Activated CD4-positive, alpha-beta T cell treated with anti-CD3 and anti-CD28 coated beads, Interleukin-2, amount 10 ng/mL, durations not matched to agents 7 days and 5 days (primary cell): ENCODE measurements at regions not wholly inside any gene's neighbourhood (a gene's known extent, or its start where the extent isn't known, plus 50 kb on each side); places are given as distances from the start of the nearest gene placed in this dataset.
"Not testable (repeated sequence)": the region's sequence is repeated elsewhere in the genome, so short reads cannot be mapped to it uniquely, and the experiment has no call there.

Experiments used
- CTCF ChIA-PET: fragments of 350-600 bp; sonication (Branson Sonifier 250); formaldehyde crosslinking; loops from one replicate; lab custom pipeline; 2021; ENCODE audit warnings: antibody characterized with exemption; lab: Charles Lee
- POLR2A ChIA-PET: fragments of 350-600 bp; sonication (Branson Sonifier 250); formaldehyde crosslinking; loops from one replicate; lab custom pipeline; 2021; ENCODE audit warnings: antibody characterized with exemption; lab: Charles Lee
- DNase-seq: peaks from one replicate; pipeline ENCODE4 v3.0.0-alpha.2; 2020
- H3K27ac Mint-ChIP-seq: one replicate; pipeline ENCODE4 v1.8.0; 2021; ENCODE audit warnings: mild to moderate bottlenecking, moderate library complexity, mixed read lengths
- H3K27me3 Mint-ChIP-seq: one replicate; pipeline ENCODE4 v1.8.0; 2021; ENCODE audit warnings: mixed read lengths
- H3K36me3 Mint-ChIP-seq: one replicate; pipeline ENCODE4 v1.8.0; 2021; ENCODE audit warnings: low read depth, mixed read lengths
- H3K4me1 Mint-ChIP-seq: one replicate; pipeline ENCODE4 v1.8.0; 2021; ENCODE audit warnings: mixed read lengths
- H3K4me3 Mint-ChIP-seq: one replicate; pipeline ENCODE4 v1.8.0; 2021; ENCODE audit warnings: mild to moderate bottlenecking, moderate library complexity, mixed read lengths
- H3K9me3 Mint-ChIP-seq: one replicate; pipeline ENCODE4 v1.8.0; 2021; ENCODE audit warnings: mixed read lengths

DNA sequence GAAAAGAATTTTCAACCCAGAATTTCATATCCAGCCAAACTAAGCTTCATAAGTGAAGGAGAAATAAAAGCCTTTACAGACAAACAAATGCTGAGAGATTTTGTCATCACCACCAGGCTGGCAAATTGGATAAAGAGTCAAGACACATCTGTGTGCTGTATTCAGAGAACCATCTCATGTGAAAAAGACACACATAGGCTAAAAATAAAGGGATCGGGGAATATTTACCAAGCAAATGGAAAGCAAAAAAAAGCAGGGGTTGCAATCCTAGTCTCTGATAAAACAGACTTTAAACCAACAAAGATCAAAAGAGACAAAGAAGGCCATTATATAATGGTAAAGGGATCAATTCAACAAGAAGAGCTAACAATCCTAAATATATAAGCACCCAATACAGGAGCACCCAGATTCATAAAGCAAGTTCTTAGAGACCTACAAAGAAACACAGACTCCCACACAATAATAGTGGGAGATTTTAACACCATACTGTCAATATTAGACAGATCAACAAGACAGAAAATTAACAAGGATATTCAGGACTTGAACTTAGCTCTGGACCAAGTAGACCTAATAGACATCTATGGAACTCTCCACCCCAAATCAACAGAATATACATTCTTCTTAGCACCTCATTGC, 55.9 kb upstream of the ACSM6 start:
- H3K4me1 Mint-ChIP-seq, CTCF ChIA-PET, H3K27ac Mint-ChIP-seq, H3K4me3 Mint-ChIP-seq, DNase-seq, H3K36me3 Mint-ChIP-seq, POLR2A ChIA-PET, H3K9me3 Mint-ChIP-seq, H3K27me3 Mint-ChIP-seq: not testable (repeated sequence)

DNA sequence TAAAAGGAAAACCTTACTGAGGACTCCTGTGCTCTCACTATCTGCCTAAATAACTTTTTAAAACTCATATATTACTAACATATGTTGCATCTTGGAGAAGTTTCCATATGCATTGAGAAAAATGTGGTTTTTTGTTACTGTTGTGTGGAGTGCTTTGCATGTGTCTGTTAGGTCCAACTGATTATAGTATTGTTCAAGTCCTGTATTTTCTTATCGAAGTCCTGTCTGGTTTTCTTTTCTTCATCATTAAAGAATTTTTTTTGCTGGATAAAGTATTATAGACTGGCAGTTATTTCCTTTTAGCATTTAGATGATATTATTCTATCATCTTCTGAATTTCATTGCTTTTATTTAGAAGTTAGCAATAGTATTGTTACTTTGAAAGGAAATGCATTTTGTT, 59.5 kb upstream of the ACSM6 start:
- DNase-seq = no peak
- ChIA-PET CTCF (interaction anchor here (1.3 to 1.6 kb wide), 2 partner anchors 48 to 229 kb away, joined by 3 to 6 read pairs; no protein-coding TSS in a partner anchor), POLR2A (no interaction called here)
- Mint-ChIP-seq H3K9me3 (no peaks in the 10 kb centered on the region), H3K27me3 (no peaks in the 10 kb centered on the region), H3K36me3 (no peaks in the 10 kb centered on the region), H3K4me1 (no peaks in the 10 kb centered on the region), H3K27ac (no peak overlapping the region), H3K4me3 (no peak overlapping the region)

DNA sequence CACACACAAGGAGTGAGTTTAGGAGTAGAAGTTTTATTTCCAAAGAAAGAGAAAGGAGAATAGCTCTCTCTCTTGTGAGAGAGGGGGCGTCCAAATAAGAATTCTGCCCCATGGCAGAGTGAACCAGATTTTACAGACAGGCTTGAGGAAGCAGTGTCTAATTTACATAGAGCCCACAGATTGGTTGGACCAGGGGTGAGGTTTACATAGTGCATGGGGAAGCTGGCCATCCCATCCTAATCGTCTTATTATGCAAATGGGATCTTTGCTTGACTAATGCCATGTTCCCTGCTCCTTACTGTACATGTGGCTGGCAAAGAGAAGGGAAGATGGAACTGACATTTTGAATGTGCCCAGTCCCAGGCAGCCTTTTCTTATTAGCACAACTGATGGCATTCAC, 60.0 kb upstream of the ACSM6 start:
- POLR2A ChIA-PET = no interaction called here
- Mint-ChIP-seq H3K27ac (no peak overlapping the region), H3K27me3 (no peaks in the 10 kb centered on the region), H3K9me3 (no peaks in the 10 kb centered on the region), H3K4me3 (no peak overlapping the region), H3K36me3 (no peaks in the 10 kb centered on the region), H3K4me1 (no peaks in the 10 kb centered on the region)
- CTCF ChIA-PET = interaction anchor here (1.3 to 1.6 kb wide), 3 partner anchors 49 to 230 kb away, joined by 3 to 7 read pairs (median 6); no protein-coding TSS in a partner anchor
- DNase-seq = no peak

DNA sequence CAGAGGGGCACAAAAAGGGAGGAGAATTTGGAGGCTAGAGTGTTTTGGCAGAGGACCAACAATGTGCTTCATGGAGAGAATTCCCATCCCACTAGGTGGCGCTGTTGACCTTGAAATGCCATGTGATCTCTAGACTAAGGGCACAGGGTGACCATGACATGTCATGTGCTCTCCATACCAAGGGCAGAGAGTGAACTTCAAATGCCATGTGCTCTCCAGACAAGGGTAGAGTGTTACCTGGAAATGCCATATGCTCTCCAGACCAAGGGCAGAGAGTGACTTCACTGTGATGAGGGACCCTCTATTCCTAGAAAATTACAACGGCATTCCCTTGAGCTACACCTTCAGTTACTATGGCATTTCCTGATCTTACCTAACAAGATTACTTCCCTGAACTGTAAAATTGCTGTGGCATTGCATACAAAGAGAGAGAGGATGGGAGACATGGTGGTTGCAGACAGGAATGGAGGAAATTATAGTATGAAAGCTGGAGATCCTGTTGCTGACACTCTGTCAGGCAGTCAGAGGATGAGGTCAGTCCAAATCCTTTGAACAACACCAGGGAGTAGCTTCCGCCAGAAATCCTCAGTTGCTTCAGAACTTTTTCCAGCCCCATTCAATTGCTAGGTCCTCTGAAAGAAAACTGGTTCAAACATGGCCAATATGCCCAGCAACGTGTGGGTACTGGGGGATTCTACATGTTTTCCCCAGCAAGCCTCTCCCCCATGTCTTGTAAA, 60.9 kb upstream of the ACSM6 start:
- Mint-ChIP-seq H3K27me3 (no peaks in the 10 kb centered on the region), H3K27ac (no peak overlapping the region), H3K4me3 (no peak overlapping the region), H3K9me3 (no peaks in the 10 kb centered on the region), H3K36me3 (no peaks in the 10 kb centered on the region), H3K4me1 (no peaks in the 10 kb centered on the region)
- ChIA-PET CTCF (interaction anchor here (1.3 to 1.6 kb wide), 3 partner anchors 50 to 231 kb away, joined by 3 to 7 read pairs (median 6); no protein-coding TSS in a partner anchor), POLR2A (no interaction called here)
- peak; percentile 85 for DNase-seq

DNA sequence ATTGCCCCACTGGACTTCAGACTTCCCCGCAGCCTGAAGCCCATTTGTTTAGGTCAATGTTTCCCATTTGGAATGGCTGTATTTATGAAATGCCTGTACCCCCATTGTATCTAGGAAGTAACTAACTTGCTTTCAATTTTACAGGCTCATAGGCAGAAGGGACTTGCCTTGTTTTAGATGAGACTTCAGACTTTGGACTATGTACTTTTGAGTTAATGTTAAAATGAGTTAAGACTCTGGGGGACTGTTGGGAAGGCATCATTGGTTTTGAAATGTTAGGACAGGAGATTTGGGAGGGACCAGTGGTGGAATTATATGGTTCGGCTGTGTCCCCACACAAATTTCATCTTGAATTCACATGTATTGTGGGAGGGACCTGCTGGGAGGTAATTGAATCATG, 61.1 kb upstream of the CYP2C8 start:
- H3K4me3 Mint-ChIP-seq, DNase-seq, H3K9me3 Mint-ChIP-seq, H3K27ac Mint-ChIP-seq, H3K27me3 Mint-ChIP-seq, POLR2A ChIA-PET, CTCF ChIA-PET, H3K36me3 Mint-ChIP-seq, H3K4me1 Mint-ChIP-seq: not testable (repeated sequence)

DNA sequence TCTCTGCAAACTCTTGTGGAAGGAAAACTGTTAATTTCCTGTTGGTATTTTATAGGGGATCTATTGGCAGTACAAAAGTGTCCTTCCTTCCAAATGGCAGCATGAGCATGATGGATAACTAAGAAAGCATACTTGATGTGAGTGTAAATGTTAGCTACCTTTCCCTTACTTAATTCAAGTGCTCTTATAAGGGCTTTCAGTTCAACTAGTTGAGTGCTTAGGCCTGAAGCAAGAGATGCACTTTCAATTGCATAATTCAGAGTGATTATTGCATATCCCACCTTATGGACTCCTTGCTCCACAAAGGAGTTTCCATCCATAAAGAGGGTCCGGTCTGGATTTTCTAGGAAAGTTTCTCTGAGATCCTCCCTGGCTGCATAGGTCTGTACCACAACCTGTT, 56.3 kb upstream of the CYP2C8 start:
- Mint-ChIP-seq H3K27ac (no peak overlapping the region), H3K4me1 (no peaks in the 10 kb centered on the region)

DNA sequence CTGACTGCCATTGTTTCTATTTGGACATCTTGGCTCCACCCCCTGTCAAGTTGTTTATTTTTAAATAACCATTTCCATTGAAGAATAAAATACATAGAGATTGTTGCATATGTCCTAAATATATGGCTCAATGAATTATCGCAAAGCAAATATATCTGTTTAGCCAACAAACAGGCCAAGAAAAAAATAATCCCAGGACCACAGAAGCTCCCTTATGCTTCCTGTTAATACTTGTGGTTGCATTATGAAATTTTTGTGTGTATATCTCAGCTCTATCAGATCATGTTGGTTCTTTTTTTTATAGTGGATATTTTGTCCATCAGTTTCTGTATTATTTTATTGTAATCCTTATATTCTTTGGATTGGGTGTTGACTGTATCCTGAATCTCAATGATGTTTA, 53.4 kb upstream of the CYP2C8 start:
- CTCF ChIA-PET = interaction anchor here (0.9 kb wide), 1 partner anchor 226 kb away, joined by 4 read pairs; no protein-coding TSS in a partner anchor
- H3K27me3 Mint-ChIP-seq = peaks cover 5% of the 10 kb centered on the region
- H3K4me1 Mint-ChIP-seq = no peaks in the 10 kb centered on the region
- POLR2A ChIA-PET = no interaction called here
- H3K27ac Mint-ChIP-seq = no peak overlapping the region
- H3K9me3 Mint-ChIP-seq = no peaks in the 10 kb centered on the region
- H3K36me3 Mint-ChIP-seq = no peaks in the 10 kb centered on the region
- H3K4me3 Mint-ChIP-seq = no peak overlapping the region
- no peak for DNase-seq

More for the DNA sequence above, 56.3 kb upstream of the CYP2C8 start:
- CTCF ChIA-PET = no interaction called here
- H3K4me3 Mint-ChIP-seq = no peak overlapping the region
- H3K9me3 Mint-ChIP-seq = no peaks in the 10 kb centered on the region
- peaks cover 4% of the 10 kb centered on the region for H3K27me3 Mint-ChIP-seq
- DNase-seq = no peak
- H3K36me3 Mint-ChIP-seq = no peaks in the 10 kb centered on the region
- POLR2A ChIA-PET = no interaction called here

DNA sequence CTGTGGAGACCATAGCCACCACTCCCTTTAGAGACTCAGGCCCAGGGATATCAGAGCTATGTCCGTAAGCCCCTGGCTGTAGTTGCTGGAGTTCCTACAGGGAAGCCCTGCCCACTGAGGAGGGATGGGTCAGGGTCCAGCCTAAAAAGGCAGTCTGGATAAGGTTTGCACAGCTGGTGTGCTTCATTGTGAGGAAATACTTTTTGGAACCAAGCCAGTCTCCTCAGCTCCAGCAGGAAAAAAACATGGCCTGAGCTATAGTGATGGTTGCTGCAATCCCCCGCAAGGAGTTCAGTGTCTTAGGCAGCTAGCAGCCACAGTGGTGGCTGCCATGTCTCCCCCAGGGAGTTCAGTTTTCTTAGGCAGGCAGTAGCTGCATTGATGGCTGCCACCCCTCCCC, 52.6 kb upstream of the CYP2C8 start:
- peaks cover 5% of the 10 kb centered on the region for H3K27me3 Mint-ChIP-seq
- no peak overlapping the region for H3K27ac Mint-ChIP-seq
- H3K4me3 Mint-ChIP-seq = no peak overlapping the region
- POLR2A ChIA-PET = no interaction called here
- no peaks in the 10 kb centered on the region for H3K9me3 Mint-ChIP-seq
- no peaks in the 10 kb centered on the region for H3K36me3 Mint-ChIP-seq
- CTCF ChIA-PET = interaction anchor here (0.9 kb wide), 1 partner anchor 227 kb away, joined by 4 read pairs; no protein-coding TSS in a partner anchor
- no peaks in the 10 kb centered on the region for H3K4me1 Mint-ChIP-seq
- DNase-seq = no peak
